ENCODE measurements at regions not wholly inside any gene's neighbourhood (a gene's known extent, or its start where the extent isn't known, plus 50 kb on each side); places are given as distances from the start of the nearest gene placed in this dataset.
"Not testable (repeated sequence)": the region's sequence is repeated elsewhere in the genome, so short reads cannot be mapped to it uniquely, and the experiment has no call there.

- DNase-seq: no peak
These were observed 291.1 kb upstream of the MCTP2 start for GRCh38 chr15:93940226-93940625.

- DNase-seq: no peak
These were observed 299.1 kb upstream of the MCTP2 start for GRCh38 chr15:93932164-93932776.

GRCh38 chr15:93929375-93930094, 301.8 kb upstream of the MCTP2 start:
- DNase-seq: no peak

- DNase-seq: no peak
These were observed 311.2 kb upstream of the MCTP2 start for GRCh38 chr15:93920204-93920603.

GRCh38 chr15:93918801-93919200, 312.6 kb upstream of the MCTP2 start:
- DNase-seq: not testable (repeated sequence)

- no peak for DNase-seq
These were observed 314.2 kb upstream of the MCTP2 start for GRCh38 chr15:93917181-93917580.

- no peak for DNase-seq
These were observed 317.5 kb upstream of the MCTP2 start for GRCh38 chr15:93913871-93914270.

- no peak for DNase-seq
These were observed 318.1 kb upstream of the MCTP2 start for GRCh38 chr15:93913310-93913709.

- no peak for DNase-seq
These were observed 330.6 kb upstream of the MCTP2 start for GRCh38 chr15:93900476-93901400.

GRCh38 chr15:93899817-93900216, 331.5 kb upstream of the MCTP2 start:
- no peak for DNase-seq

- DNase-seq: no peak
These were observed 334.0 kb upstream of the MCTP2 start for GRCh38 chr15:93897377-93897776.

GRCh38 chr15:93895976-93896770, 335.2 kb upstream of the MCTP2 start:
- DNase-seq: no peak

- DNase-seq: no peak
These were observed 336.8 kb upstream of the MCTP2 start for GRCh38 chr15:93894438-93895036.

GRCh38 chr15:93887151-93887550, 344.2 kb upstream of the MCTP2 start:
- no peak for DNase-seq

GRCh38 chr15:93882779-93883178, 348.6 kb upstream of the MCTP2 start:
- DNase-seq: no peak

- DNase-seq: no peak
These were observed 349.2 kb upstream of the MCTP2 start for GRCh38 chr15:93882141-93882540.

GRCh38 chr15:93881310-93881709, 350.1 kb upstream of the MCTP2 start:
- no peak for DNase-seq

- no peak for DNase-seq
These were observed 351.0 kb upstream of the MCTP2 start for GRCh38 chr15:93880358-93880757.

- no peak for DNase-seq
These were observed 360.8 kb upstream of the MCTP2 start for GRCh38 chr15:93870583-93870982.

- DNase-seq: no peak
These were observed 364.4 kb upstream of the MCTP2 start for GRCh38 chr15:93866948-93867347.

- DNase-seq: no peak
These were observed 364.9 kb upstream of the MCTP2 start for GRCh38 chr15:93866476-93866875.

- peak; percentile 49 for DNase-seq
These were observed 365.8 kb upstream of the MCTP2 start for GRCh38 chr15:93865586-93865985.

Measured in NCI-H1694 treated with DMSO at 0.1 percent for 48 hours (cell line).